ENCODE measurements at regions not wholly inside any gene's neighbourhood (a gene's known extent, or its start where the extent isn't known, plus 50 kb on each side); places are given as distances from the start of the nearest gene placed in this dataset.

DNA sequence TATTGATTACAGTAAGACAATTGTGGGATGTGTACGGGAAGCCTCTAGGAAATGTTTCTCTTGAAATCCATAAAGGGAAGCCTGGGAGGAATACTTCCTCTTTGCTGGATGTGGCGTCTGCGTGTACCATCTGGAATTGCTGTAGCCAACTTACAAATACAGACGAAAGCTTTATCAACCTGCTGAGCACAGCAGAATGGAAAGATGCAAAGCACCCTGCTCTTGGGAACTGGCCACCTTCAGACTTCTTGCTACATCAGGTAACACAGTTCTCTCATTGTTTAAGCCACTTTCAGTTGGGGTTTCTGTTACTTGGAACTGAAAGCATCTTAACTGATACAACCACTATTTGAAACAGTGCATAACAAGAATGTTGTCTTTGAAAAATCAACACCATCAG lies 213.8 kb downstream of the HRH4 start:
- no peak for DNase-seq (ENCODE audit: low spot score)

DNA sequence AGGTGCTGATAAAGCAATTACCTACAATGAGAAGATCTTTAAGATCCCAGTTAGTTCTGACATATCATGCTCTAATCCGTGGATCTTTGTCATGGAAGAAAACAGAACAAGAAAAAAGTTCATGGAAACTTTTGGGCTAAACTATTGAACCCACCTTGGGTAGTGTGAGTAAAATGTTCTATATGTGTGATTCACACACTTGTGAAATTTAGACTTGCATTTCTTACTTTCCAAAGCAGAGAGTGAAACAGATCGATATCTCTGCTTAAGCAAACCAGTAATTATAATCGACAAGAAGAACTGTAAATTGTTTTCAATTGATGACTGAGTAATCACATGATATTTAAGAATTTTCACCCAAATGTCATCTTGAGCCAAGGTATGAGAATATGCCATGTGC lies 214.2 kb downstream of the HRH4 start:
- no peak for DNase-seq (ENCODE audit: low spot score)

DNA sequence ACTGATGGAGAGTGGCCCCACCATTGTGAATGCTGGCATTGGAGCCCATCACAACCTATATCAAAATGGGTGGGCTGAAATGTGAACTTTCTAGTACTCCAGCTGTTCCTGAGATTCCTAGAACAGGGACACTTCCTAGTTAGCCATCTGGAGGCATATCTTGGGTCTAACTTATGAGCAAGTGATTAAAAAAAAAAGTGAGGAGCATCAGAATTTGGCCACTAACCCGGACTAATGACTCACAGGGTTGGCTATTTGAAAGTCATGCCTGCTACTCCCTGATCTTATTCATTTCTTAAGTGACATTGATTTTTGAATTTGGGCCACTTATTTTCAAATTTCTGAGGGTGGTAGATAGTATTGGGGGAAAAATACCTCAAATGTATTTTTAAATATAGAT lies 216.6 kb downstream of the HRH4 start:
- DNase-seq (ENCODE audit: low spot score): no peak

DNA sequence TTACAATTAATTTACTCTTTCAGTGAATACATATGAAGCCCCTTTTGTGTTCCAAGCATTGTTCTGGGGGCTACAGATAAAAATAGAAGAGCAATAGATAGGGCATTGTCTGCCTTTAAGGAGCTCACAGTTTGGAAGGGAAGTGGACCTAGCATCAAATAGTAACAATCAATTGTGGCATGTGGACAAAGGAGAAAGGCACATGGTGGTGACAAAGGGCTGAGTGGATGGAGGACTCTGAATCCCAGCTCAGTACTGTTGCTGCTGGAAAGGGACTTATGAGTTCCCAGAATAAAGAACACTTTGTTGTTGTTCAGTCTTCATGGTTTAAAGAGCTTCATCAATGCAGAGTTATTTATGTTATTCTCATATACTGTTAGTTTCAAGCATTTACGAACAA lies 217.7 kb downstream of the HRH4 start:
- no peak for DNase-seq (ENCODE audit: low spot score)

DNA sequence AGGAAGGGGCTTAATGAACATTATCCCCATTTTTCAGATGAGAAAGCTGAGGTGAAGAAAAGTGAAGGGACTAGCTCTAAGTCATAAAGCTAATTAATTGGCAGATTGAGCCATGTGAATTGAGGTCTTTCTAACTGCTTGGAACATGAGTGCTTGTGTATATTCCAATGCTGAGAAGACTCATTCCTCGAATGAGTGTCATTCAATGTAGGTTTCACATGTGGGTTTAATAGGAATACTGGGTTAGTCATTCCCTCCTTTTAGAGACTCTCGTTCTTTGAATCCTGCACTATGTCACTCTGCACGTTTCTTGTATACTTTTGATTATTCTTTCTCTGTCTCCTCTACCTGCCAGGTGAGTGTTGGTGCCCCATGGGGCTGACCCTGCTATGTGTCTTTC lies 218.2 kb downstream of the HRH4 start:
- DNase-seq (ENCODE audit: low spot score): no peak

DNA sequence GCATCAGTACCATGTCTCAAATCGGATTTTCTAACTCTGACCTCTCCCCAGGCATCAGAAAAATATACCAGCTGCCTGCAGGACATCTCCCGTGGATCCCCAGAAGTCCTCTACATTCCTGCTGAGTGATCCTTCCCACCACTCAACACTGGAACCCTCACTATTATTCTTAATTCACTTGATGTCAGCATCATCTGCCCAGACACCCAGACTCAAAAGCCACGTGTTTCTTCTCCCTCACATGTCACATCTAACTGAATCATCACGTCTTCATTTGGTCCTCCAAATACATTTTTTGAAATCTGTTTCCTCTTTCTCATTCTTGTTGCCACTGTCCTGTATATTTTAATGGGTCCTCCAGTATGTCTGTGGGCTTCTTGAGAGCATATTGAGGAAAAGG lies 218.6 kb downstream of the HRH4 start:
- no peak for DNase-seq (ENCODE audit: low spot score)

DNA sequence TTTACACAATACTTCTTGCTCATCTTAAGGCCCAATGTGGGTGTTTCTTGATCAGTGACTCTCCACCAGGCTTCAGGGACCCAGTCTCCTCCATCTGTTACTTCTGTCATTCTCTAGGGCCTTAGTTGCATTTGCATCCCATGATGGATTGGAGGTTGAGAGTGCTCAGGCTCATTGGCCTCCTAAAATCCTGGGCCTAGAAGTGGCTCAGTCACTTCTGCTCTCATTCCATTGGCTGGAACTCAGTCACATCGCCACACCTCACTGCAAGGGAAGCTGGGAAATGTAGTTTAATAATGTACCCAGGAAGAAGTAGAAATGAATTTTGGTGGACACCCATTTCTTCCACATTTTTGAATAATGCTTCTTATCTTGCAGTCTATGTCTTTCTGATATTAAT lies 223.5 kb downstream of the HRH4 start:
- DNase-seq (ENCODE audit: low spot score): no peak

DNA sequence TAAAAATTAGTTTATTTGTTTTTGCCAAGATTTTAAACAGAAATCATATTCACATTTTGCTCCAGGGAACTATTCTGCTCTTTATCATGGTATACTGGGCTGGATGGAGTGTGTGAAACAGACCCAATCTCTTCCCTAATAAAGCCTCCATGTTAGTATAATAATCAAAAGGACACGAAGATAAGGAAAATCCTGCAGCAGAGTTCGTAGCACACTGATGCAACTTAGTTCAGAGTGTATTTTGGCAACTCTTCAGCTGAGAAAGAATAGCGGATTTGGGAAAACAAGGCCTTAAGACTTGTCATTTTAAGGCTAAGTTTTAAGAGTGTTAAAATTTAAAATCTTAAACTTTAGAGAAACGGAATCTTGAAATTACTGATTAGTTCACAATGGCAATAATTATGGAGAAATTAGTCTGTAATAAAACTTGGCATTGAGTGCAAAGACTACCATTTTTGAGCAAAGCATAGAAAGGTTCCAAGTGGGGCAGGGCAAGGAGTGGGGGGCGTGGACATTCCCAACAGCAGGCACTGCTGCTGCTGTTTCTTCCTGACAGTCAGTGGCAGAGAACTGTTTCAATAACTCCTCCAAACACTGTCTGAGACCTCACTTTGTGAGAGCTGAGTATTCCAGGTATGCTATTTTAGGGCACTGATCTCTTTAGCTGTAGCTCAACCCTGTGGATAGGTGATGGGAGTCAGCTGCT lies 225.0 kb downstream of the HRH4 start:
- DNase-seq (ENCODE audit: low spot score): no peak

DNA sequence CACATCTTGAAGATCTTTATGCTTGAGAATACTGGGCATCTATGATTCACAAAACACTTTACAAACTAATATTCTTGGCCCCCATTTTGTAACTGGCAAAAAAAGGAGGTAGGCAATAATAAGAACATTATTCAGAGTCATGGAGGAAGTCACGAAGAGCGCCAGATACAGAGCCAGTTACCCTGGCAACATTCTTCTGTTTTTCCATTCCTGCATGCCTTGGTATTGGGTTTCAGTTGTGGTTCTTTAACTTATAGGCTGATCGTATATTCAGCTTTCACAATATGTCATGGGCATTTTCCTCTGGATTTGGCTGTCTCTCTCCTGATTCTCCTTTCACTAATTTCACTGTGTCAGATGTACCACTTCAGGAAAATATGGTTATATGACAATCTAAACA lies 234.7 kb downstream of the HRH4 start:
- no peak for DNase-seq (ENCODE audit: low spot score)

DNA sequence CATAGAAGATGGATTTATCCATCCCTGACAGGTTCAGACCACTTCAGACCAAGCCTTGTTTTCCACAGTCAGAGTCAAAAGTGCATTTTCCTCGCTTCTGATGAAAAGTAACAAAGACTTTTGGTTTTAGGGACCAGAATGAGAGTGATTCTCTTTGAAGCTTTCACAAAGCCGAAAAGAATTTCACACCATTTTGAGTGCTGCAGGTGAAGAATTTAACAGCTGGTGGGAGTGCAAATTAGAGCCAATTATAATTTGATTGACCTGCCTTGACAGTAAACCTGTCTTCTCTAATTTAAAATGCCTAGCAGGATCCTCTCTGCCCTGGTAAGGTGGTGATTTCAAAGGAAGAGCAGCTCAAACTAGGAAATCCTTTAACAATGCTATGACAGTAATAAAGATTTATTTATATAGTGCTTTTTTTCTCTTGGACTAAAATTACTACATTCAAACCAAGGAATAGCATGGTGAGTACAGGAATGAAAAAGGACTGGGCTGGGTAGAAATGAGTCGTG lies 241.6 kb downstream of the HRH4 start:
- no peak for DNase-seq (ENCODE audit: low spot score)

DNA sequence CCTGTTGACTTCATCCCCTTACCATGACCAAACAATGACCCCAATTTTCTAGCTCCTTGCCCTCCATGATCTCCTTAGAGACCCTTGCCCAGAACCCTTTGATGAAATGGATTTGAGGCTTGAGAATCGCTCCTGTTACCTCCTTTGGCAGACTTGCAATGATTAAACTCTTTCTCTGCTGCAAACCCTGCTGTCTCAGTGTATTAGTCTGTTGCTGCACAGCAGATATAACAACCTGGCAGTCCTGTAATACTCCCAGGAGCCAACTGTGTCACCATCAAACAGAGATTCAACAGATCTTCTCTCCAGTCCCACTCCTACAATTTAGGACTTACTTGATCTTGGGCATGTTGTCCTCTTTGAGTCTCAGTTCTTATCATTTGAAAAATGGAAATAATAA lies 242.9 kb downstream of the HRH4 start:
- DNase-seq (ENCODE audit: low spot score): no peak

DNA sequence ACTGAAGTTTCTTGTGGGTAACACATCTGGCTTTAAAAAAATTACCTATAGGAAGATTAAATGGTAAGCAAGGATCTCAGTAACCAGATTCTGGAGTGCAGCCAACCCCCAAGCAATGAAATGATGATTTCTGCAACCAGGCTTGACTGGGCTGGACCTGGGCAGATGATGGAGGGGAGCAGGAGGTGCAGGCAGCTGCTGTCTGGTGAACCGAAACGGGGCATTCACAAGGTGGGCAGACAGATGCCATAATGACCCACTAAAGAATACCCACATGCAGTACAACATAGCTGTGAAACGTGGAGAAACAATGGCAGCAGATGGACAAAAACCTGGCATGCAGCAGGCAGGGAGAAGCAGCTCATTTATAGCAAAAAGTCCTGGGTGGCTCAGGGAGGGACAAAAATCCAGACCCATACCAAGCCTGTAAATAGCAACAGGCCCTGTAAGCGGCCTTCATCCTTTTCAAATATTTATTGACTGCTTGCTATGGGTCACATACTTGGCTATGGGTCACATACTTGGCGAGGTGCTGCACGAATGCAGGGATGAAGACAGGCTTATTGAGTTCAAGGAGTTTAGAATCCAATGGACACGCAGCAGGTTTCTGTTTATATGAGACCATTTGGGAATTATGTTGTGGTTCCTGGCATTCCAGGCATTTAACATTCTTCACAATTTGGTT lies 244.7 kb downstream of the HRH4 start:
- DNase-seq (ENCODE audit: low spot score): no peak

DNA sequence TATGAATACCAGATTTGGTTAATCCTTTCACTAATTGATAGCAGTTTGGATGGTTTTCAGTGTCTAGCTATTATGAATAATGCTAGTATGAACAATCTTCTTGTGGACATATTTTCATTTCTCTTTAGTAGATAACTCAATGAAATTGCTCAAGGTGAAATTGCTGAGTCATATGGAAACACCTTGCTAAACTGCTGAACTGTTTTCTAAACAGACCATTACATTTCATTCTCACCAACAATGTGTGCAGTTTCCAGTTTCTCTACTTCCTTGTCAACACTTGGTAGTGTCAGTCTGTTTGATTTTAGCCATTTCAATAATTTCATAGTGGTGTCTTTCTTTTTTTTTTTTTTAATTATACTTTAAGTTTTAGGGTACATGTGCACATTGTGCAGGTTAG lies 250.0 kb downstream of the HRH4 start:
- no peak for DNase-seq (ENCODE audit: low spot score)

DNA sequence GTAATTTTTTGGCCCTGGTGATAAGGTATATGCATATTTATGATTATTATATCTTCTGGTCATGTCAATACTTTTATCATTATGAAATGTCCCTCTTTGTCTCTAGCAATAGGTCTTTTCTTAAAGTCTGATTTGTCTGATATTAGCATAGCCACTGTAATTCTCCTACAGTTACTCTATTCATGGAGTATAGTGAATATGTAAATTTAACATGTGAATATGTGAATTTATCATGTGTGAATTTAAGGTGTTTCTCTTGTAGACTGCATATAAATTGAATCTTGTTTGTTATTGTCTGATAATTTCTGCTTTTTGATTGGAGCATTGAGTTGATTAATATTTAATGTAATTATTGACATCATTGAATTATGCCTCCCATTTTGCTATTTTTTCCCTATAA lies 259.4 kb downstream of the HRH4 start:
- DNase-seq (ENCODE audit: low spot score): no peak

DNA sequence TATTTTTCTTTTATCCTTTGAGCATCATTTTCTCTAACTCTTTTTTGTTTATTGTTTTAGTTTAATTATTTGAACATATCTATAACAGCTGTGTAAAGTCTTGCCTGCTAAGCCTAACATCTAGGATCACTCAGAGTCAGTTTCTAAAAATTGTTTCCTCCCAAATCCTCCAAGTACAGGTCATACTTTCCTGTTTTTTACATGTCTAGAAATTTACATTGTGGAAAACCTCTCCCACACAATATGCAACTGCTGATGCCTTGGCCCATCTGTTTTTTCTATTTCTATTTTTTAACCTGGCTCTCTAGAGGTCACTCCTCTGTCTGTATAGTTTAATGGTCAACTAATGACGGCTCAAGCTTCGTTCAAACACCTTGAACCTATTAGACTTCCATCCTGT lies 261.0 kb downstream of the HRH4 start:
- no peak for DNase-seq (ENCODE audit: low spot score)

DNA sequence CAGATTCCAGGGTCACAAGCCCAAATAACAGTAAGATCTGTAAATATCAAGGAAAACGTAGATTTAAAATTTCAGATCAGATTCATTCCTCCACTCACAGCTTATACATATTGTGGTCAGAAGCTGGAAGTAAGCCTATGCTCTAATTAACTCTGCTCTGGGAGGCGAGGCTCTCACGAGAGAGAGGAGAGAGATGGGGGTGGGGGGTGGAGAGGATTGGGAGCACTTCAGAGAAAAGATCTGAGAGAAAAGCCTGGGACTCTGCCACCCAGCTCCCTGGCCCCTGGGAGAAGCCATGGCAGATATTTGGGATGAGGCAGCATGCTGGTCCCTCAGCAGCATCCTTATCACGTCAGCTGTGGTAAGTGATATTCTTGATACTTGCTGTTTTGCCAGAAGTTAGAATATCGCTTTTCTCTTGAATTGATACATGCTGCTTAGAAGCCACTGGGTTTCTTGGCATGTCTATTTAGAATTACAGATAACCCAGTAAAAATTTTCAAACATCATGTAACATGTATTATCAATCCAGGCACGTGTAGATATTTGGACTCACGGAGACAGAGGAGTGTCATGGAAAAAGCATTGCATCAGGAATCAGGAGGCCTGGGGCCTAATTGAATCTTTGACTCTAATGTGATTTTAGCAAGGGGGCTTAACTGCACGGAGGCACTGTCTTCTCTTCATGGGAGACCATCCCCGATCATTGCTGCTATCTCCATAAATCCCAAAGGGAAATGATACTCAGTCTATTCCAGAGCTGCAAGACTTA lies 265.4 kb downstream of the HRH4 start:
- no peak for DNase-seq (ENCODE audit: low spot score)

DNA sequence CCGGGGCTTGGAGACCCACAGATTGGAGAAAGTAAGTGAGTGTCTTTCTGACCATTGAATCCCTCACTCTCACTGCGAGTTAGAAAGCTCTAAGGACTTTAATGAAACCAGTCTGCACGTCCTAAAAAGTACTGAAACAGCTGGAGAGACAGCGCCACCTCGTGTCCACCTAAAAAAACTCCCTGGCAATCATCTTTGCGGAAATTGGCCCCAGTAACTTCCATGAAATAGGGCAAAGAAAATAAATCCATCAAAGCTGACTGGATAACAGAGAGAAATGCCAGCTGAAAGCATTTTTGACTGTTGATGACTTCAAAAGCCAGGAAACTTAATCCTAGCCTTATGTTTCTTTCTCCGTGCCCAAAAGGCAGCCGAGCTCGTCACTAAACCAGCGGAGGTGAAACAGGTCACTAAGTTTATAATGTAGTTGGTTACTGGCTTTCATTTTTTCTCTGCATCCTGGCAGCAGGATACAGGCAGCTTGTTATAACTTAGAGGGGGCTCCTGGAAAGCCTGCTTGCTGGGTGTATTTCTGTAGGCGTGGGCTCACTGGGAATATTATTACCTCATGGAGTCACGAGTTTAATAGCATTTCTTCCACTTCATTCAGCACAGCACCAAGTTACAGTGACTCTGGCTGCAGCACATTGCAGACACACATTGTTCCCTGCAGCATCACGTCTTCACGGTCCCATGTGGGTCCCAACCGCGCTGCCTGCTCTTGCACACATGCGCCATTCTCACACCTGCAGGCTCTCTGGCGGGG lies 266.5 kb downstream of the HRH4 start:
- peak; percentile 39 for DNase-seq (ENCODE audit: low spot score)

DNA sequence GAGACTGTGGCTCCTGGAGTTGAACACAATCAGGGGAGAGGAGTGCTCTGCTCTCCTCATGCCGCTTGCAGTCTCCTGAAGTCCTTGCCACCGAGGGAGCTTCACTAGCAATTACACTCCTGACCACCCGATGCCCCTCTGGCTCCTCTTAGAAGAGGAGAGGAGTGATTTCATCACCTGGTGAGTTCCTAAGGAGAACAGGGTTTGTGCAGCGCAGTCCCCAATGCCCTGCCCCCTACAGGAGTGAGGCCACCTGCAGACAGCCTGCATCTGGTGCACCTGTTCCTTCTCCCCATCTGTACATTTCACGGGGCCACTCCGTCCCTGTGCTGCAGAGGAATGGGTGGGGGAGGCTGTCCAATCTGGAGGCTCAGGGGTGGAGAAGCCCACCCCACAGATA lies 267.2 kb downstream of the HRH4 start:
- no peak for DNase-seq (ENCODE audit: low spot score)

DNA sequence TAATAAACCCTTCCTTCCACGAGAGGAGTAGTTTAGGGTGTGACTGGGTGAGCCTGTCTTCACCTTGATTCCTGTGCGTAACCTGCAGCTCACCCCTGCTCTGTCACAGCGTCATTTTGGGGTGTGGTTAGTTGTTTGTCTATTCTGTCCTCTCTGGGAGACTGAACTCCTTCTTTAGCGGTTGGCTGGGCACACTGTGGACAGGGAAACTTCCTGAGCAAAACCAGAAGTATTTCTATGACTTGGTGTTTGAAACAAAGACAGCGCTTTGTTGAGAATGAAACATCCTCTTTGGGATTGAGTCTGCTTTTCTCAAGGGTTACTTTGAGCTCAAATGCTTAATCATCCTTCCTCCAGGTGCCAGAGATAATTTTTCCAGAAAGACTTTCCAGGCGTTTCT lies 270.7 kb downstream of the HRH4 start:
- DNase-seq (ENCODE audit: low spot score): no peak

DNA sequence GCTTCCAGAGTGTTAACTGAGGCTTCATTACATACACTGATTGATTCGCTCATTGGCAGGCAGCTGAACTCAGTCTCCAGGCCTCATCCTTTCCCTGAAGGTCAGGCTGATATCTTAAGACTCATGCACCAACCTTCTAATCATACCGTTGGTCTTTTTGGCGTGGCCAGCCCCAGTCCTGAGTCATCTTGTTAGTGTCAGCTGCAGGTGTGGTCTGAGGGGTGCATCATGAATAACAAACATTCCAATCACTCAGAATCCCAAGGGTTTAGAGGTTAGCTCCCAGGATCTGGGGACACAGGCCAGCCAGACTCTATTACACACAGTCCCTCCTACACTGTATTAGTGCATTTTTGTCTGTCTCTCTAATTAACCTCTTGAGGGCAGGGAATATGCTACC lies 271.5 kb downstream of the HRH4 start:
- no peak for DNase-seq (ENCODE audit: low spot score)

DNA sequence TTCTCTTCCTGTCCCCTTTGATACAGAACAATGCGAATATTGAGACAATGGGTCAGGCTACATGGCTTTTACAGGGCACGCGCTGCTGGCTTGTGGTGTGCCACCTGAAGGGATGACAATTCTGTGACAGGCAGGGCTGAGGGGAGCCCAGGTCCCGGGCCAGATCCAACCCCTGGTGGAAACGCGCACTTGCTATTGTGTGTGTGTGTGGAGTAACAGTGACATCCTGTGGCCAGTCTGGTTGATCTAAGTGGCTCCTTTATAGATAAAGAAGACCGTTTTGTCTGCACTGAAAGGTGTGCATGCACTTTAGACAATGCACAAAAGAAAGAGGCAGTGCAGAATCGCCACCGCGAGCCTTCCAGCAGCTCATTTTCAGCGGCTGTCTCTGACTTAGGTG lies 273.6 kb downstream of the HRH4 start:
- no peak for DNase-seq (ENCODE audit: low spot score)

DNA sequence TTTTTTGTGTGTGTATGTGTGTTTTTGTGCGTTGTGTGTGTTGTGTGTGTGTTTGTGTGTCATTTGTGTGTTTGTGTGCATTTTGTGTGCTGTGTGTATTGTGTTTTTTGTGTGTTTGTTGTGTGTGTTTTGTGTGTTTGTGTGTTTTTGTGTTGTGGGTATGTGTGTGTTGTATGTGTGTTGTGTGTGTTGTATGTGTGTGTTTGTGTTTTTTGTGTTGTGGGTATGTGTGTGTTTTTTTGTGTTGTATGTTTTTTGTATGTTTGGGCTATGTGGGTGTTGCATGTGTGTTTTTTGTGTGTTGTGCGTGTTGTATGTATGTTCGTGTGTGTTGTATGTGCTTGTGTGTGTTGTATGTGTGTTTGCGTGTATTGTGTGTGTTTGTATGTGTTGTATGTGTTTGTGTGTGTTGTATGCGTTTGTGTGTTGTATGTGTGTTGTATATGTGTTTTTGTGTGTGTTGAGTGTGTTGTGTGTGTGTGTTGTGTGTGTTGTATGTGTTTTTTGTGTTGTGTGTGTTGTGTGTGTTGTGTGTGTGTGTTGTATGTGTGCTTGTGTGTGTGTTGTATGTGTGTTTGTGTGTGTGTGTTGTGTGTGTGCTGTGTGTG lies 275.3 kb downstream of the HRH4 start:
- no peak for DNase-seq (ENCODE audit: low spot score)
